ENCODE measurements at regions not wholly inside any gene's neighbourhood (a gene's known extent, or its start where the extent isn't known, plus 50 kb on each side); places are given as distances from the start of the nearest gene placed in this dataset.

- WGBS, 2 donors (ENCODE audit: low coverage in 1 of 2), result 91 to 93% methylated on average over 3 to 9 of the region's 9 CpGs
- ATAC-seq, result no peak
Measured at GRCh38 chr9:89845862-89846261, 241.1 kb downstream of the GADD45G start.

GRCh38 chr9:89848060-89849040, 243.5 kb downstream of the GADD45G start:
- ATAC-seq, result no peak
- Histone ChIP-seq H3K9me3 (no peaks in the 10 kb centered on the region), H3K27ac (no peak overlapping the region), H3K36me3 (no peaks in the 10 kb centered on the region), H3K27me3 (no peaks in the 10 kb centered on the region), H3K4me1 (peaks cover 0 to 9% (median 0%) of the 10 kb centered on the region in 3 donors), H3K4me3 (no peak overlapping the region)
- WGBS, 2 donors (ENCODE audit: low coverage in 1 of 2), result 84 to 90% methylated on average over 5 to 7 of the region's 20 CpGs
- TF ChIP-seq POLR2AphosphoS5 (IDR thresholded peaks at IDR 0.05), result no peak
- no peak for TF ChIP-seq EP300 (IDR thresholded peaks at IDR 0.05)

More at GRCh38 chr9:89845862-89846261, 241.1 kb downstream of the GADD45G start:
- no peak overlapping the region for H3K27ac ChIP-seq
- TF ChIP-seq EP300 (IDR thresholded peaks at IDR 0.05), result no peak
- no peak for TF ChIP-seq CTCF (IDR thresholded peaks at IDR 0.05)
- no peak for TF ChIP-seq POLR2A (IDR thresholded peaks at IDR 0.05)
- TF ChIP-seq POLR2AphosphoS5 (IDR thresholded peaks at IDR 0.05), result no peak
- peaks cover 0 to 6% (median 0%) of the 10 kb centered on the region in 3 donors for H3K4me1 ChIP-seq
- no peaks in the 10 kb centered on the region for H3K9me3 ChIP-seq
- H3K27me3 ChIP-seq, result no peaks in the 10 kb centered on the region
- no peak overlapping the region for H3K4me3 ChIP-seq
- H3K36me3 ChIP-seq, result no peaks in the 10 kb centered on the region

GRCh38 chr9:89849096-89849495, 244.3 kb downstream of the GADD45G start:
- ATAC-seq, result no peak
- Histone ChIP-seq H3K27ac (no peak overlapping the region), H3K27me3 (no peaks in the 10 kb centered on the region), H3K36me3 (no peaks in the 10 kb centered on the region), H3K4me1 (peaks cover 0 to 9% (median 0%) of the 10 kb centered on the region in 3 donors), H3K9me3 (no peaks in the 10 kb centered on the region), H3K4me3 (no peak overlapping the region)
- 70 to 83% methylated on average over 4 to 5 of the region's 5 CpGs for WGBS, 2 donors (ENCODE audit: low coverage in 1 of 2)
- TF ChIP-seq CTCF (IDR thresholded peaks at IDR 0.05) (no peak), EP300 (IDR thresholded peaks at IDR 0.05) (no peak), POLR2A (IDR thresholded peaks at IDR 0.05) (no peak), POLR2AphosphoS5 (IDR thresholded peaks at IDR 0.05) (no peak)

- WGBS, 2 donors (ENCODE audit: low coverage in 1 of 2), result 76 to 89% methylated on average over 3 of the region's 3 CpGs
- ATAC-seq, result no peak
- TF ChIP-seq EP300 (IDR thresholded peaks at IDR 0.05), result no peak
- no peak for TF ChIP-seq CTCF (IDR thresholded peaks at IDR 0.05)
- TF ChIP-seq POLR2AphosphoS5 (IDR thresholded peaks at IDR 0.05), result no peak
- TF ChIP-seq POLR2A (IDR thresholded peaks at IDR 0.05), result no peak
- H3K9me3 ChIP-seq, result no peaks in the 10 kb centered on the region
- no peaks in the 10 kb centered on the region for H3K27me3 ChIP-seq
- peaks cover 0 to 9% (median 0%) of the 10 kb centered on the region in 3 donors for H3K4me1 ChIP-seq
- no peaks in the 10 kb centered on the region for H3K36me3 ChIP-seq
- no peak overlapping the region for H3K4me3 ChIP-seq
- no peak overlapping the region for H3K27ac ChIP-seq
Measured at GRCh38 chr9:89850153-89850552, 245.3 kb downstream of the GADD45G start.

- peaks cover 0 to 9% (median 0%) of the 10 kb centered on the region in 3 donors for H3K4me1 ChIP-seq
- TF ChIP-seq POLR2AphosphoS5 (IDR thresholded peaks at IDR 0.05), result no peak
- TF ChIP-seq EP300 (IDR thresholded peaks at IDR 0.05), result no peak
- TF ChIP-seq POLR2A (IDR thresholded peaks at IDR 0.05), result no peak
- no peak for TF ChIP-seq CTCF (IDR thresholded peaks at IDR 0.05)
- ATAC-seq, result peak; percentile 60
- no peak overlapping the region for H3K4me3 ChIP-seq
- WGBS, 2 donors (ENCODE audit: low coverage in 1 of 2), result 13 to 49% methylated on average over 3 to 6 of the region's 7 CpGs
- H3K36me3 ChIP-seq, result no peaks in the 10 kb centered on the region
- no peak overlapping the region for H3K27ac ChIP-seq
- no peaks in the 10 kb centered on the region for H3K9me3 ChIP-seq
- no peaks in the 10 kb centered on the region for H3K27me3 ChIP-seq
Measured at GRCh38 chr9:89850631-89851325, 246.0 kb downstream of the GADD45G start.

Measured in gastroesophageal sphincter (tissue), 4 donors.